Left ventricle myocardium inferior (tissue), 1 donor: ENCODE measurements at regions not wholly inside any gene's neighbourhood (a gene's known extent, or its start where the extent isn't known, plus 50 kb on each side); places are given as distances from the start of the nearest gene placed in this dataset.

Experiments used
- DNase-seq: peaks from one replicate; pipeline ENCODE4 v3.0.0-alpha.2; 2020
- H3K27ac ChIP-seq: fragments of 200-600 bp; replicated peaks from 2 replicates; pipeline ENCODE4 v1.8.0; 2021
- H3K27me3 ChIP-seq: fragments of 200-600 bp; 2 replicates; pipeline ENCODE4 v1.8.0; 2021; ENCODE audit warnings: low read depth
- H3K36me3 ChIP-seq: fragments of 200-600 bp; 2 replicates; pipeline ENCODE4 v1.8.0; 2021
- H3K4me1 ChIP-seq: fragments of 200-600 bp; 2 replicates; pipeline ENCODE4 v1.8.0; 2021
- H3K4me3 ChIP-seq: fragments of 200-600 bp; 2 replicates; pipeline ENCODE4 v1.8.0; 2021; ENCODE audit warnings: mild to moderate bottlenecking, moderate library complexity
- H3K9me3 ChIP-seq: fragments of 200-600 bp; replicated peaks from 2 replicates; pipeline ENCODE4 v1.8.0; 2021
- intact Hi-C: fragments of 100-400 bp; cut with micrococcal nuclease; formaldehyde crosslinking; loops from one replicate; pipeline ENCODE4 v1.11.0; 2022
- TF ChIP-seq, protein P1 (sequence below): fragments of 200-600 bp; IDR thresholded peaks from 2 replicates; pipeline ENCODE4 v1.8.0; 2021; ENCODE audit warnings: antibody characterized with exemption, mild to moderate bottlenecking, borderline replicate concordance
- donor health status: DM: no; HTN: yes; CAD: no; lungs with severe emphysema.

DNA sequence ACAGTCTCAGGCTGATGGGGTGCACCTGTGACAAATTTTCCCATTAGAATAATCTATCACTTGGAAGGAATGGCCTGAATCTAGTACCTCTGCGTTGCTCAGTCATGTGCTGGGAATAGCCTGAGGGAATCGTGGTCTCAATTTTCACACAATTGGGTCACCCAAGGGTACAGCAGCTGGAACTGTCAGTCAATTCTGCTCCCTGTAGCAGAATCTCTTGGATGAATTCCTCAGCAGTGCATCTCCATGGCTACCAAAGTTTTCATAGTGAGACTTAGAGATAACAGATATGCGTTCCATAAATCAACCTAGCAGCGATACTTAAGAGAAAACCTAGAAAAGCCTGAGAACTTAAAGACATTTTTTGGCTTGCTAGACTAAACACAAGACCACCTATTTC, 288.7 kb upstream of the CTSO start:
- H3K9me3 ChIP-seq: no peaks in the 10 kb centered on the region
- H3K27me3 ChIP-seq: no peaks in the 10 kb centered on the region
- H3K36me3 ChIP-seq: no peaks in the 10 kb centered on the region
- H3K4me1 ChIP-seq: no peaks in the 10 kb centered on the region
- no peak overlapping the region for H3K27ac ChIP-seq
- no peak overlapping the region for H3K4me3 ChIP-seq
- TF ChIP-seq, protein P1, sequence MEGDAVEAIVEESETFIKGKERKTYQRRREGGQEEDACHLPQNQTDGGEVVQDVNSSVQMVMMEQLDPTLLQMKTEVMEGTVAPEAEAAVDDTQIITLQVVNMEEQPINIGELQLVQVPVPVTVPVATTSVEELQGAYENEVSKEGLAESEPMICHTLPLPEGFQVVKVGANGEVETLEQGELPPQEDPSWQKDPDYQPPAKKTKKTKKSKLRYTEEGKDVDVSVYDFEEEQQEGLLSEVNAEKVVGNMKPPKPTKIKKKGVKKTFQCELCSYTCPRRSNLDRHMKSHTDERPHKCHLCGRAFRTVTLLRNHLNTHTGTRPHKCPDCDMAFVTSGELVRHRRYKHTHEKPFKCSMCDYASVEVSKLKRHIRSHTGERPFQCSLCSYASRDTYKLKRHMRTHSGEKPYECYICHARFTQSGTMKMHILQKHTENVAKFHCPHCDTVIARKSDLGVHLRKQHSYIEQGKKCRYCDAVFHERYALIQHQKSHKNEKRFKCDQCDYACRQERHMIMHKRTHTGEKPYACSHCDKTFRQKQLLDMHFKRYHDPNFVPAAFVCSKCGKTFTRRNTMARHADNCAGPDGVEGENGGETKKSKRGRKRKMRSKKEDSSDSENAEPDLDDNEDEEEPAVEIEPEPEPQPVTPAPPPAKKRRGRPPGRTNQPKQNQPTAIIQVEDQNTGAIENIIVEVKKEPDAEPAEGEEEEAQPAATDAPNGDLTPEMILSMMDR: no peak
- intact Hi-C loops: no loop called here
- DNase-seq: no peak

DNA sequence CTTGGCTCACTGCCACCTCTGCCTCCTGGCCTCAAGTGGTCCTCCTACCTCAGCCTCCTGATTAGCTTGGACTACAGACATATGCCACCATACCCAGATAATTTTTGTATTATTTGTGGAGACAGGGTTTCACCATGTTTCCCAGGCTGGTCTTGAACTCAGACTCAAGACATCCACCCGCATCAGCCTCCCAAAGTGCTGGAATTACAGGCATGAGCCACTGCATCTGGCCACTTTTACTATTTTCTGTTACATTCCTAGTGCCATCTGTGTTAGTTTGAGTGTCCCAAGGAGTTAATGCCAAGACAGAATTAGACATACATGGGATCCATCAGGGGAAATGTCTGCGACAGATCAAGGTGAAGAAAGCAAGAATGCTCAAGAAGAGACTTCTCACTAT, 288.2 kb upstream of the CTSO start:
- Histone ChIP-seq H3K27ac (no peak overlapping the region), H3K36me3 (no peaks in the 10 kb centered on the region), H3K4me1 (no peaks in the 10 kb centered on the region), H3K4me3 (no peak overlapping the region), H3K27me3 (no peaks in the 10 kb centered on the region), H3K9me3 (no peaks in the 10 kb centered on the region)
- TF ChIP-seq, protein P1: no peak
- no peak for DNase-seq
- intact Hi-C loops: no loop called here

DNA sequence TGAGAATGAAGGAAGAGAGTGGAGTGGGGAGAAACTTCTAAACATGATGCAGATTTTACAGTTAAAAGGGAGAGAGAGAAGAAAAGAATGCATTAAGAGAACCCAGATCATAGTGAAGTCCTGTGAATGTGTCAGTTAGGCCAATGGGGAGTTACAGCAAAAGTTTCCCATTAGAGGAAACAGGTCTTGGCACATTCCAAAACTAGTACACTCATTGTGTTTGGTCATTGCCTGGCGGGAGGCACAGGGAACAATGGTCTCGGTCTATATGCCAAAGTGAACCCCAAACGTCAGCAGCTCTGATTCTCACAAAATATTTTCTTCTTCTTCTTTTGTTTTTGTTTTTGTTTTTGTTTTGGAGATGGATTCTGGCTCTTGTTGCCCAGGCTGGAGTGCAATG, 284.5 kb upstream of the CTSO start:
- H3K4me3 ChIP-seq: no peak overlapping the region
- H3K27me3 ChIP-seq: no peaks in the 10 kb centered on the region
- no peaks in the 10 kb centered on the region for H3K4me1 ChIP-seq
- DNase-seq: no peak
- no peaks in the 10 kb centered on the region for H3K36me3 ChIP-seq
- H3K9me3 ChIP-seq: no peaks in the 10 kb centered on the region
- no peak overlapping the region for H3K27ac ChIP-seq
- TF ChIP-seq, protein P1: no peak
- intact Hi-C loops: no loop called here

DNA sequence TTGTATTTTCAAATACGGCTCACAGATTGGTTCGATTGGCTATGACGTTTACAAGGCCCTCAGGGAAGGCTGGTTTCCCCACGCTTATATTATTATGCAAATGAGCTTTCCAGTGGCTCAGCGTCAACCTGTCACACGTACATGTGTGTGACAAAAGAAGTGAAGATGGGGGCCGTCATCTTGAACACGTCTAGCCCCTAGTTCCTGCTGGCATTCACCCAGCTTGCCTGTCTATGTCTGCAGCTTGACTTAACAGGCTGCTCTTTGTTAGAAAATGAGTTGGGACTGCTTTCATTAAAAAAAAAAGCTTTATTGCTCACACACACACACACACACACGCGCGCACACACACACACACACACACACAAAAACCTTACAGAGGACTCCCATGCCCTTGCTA, 283.6 kb upstream of the CTSO start:
- Histone ChIP-seq H3K4me3 (no peak overlapping the region), H3K27me3 (no peaks in the 10 kb centered on the region), H3K36me3 (no peaks in the 10 kb centered on the region), H3K4me1 (no peaks in the 10 kb centered on the region), H3K9me3 (no peaks in the 10 kb centered on the region), H3K27ac (no peak overlapping the region)
- TF ChIP-seq, protein P1: no peak
- no peak for DNase-seq
- intact Hi-C loops: no loop called here

DNA sequence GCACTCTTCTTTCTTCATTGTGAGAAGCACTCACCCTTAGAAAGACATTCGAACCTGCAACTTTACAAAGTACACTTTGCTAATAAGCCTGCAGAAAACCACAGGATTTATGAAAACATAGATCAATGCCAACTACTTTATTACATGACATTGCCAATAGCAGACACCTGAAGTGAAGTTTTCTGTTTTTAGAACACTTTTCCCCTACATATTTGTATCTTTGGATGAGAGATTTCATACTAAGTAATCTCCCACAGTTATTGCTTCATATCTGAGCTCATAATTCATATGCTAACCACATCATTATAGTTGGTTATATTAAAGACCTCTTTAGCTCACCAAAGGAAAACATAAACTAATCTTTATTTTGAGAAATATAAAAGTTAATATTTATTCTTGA, 276.5 kb upstream of the CTSO start:
- H3K9me3 ChIP-seq: no peaks in the 10 kb centered on the region
- H3K4me3 ChIP-seq: no peak overlapping the region
- TF ChIP-seq, protein P1: no peak
- no peak overlapping the region for H3K27ac ChIP-seq
- intact Hi-C loops: no loop called here
- H3K36me3 ChIP-seq: no peaks in the 10 kb centered on the region
- H3K4me1 ChIP-seq: no peaks in the 10 kb centered on the region
- no peaks in the 10 kb centered on the region for H3K27me3 ChIP-seq
- DNase-seq: no peak

DNA sequence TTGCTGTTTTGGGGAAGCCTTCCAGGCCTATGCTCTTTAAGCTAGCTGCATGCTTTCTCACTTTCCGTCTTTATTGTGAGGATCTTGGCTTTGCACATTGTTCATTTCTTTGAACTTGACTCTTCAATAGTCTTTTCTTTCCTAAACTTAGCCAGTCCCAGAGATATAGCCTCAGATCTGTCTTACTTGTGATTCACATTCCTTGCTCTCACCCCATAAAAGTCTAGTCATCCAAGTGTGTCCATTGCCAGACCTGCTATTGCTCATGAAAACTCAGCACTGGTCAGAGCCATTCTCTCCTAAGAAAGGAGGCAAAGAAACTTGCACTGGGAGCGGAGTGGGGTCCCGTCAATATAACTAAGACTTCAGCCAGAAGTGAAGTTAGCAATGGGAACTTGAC, 275.0 kb upstream of the CTSO start:
- Histone ChIP-seq H3K4me3 (no peak overlapping the region), H3K9me3 (no peaks in the 10 kb centered on the region), H3K27me3 (no peaks in the 10 kb centered on the region), H3K36me3 (no peaks in the 10 kb centered on the region), H3K27ac (no peak overlapping the region), H3K4me1 (no peaks in the 10 kb centered on the region)
- no peak for DNase-seq
- intact Hi-C loops: no loop called here
- TF ChIP-seq, protein P1: no peak
